ENCODE measurements at regions not wholly inside any gene's neighbourhood (a gene's known extent, or its start where the extent isn't known, plus 50 kb on each side); places are given as distances from the start of the nearest gene placed in this dataset.
"Not testable (repeated sequence)": the region's sequence is repeated elsewhere in the genome, so short reads cannot be mapped to it uniquely, and the experiment has no call there.

DNA sequence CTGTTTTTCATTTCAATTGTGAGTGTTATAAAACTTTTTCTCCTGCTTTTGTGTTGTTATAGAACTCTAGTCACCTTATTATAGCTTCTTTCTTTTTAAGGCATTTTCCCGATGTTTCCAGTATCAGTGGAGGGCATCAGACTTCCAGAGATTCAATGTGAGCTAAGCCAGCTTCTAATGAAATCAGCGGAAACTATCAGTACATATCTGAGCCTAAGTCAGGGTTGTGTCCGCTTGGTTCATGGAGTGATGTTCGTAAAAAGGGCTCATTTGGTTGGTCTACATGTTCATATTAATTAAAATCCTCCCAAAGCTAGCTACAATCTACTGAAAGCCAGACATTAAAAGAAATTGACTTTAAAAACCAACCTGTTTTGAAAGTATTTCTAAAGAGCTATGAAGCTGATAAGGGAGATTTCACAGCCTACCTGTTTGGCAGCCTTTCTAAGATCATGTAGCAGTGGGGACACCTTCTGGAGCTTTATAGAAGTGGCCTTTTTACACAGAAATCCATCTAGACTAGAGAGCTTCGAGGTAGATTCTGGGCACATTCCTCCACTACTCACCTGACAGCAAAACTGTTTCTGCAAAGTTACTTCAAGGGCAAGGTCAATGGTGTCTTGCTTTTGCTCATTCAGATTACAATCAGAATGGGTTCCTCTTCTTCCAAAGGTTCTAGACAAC, 227.1 kb upstream of the NBPF12 start:
- H3K9me3 ChIP-seq (ENCODE audit: control insufficient read depth in 1 of 2, low read length in 2 of 2); H3K4me3 ChIP-seq (ENCODE audit: low read depth in 1 of 2, low read length in 2 of 2); H3K27ac ChIP-seq (ENCODE audit: low read length); H3K36me3 ChIP-seq (ENCODE audit: control insufficient read depth in 1 of 2, insufficient read depth in 2 of 2, low read length in 2 of 2); H3K27me3 ChIP-seq (ENCODE audit: low read depth, low read length); H3K4me1 ChIP-seq (ENCODE audit: control insufficient read depth in 1 of 2, insufficient read depth in 2 of 2, low read length in 2 of 2): not testable (repeated sequence)

DNA sequence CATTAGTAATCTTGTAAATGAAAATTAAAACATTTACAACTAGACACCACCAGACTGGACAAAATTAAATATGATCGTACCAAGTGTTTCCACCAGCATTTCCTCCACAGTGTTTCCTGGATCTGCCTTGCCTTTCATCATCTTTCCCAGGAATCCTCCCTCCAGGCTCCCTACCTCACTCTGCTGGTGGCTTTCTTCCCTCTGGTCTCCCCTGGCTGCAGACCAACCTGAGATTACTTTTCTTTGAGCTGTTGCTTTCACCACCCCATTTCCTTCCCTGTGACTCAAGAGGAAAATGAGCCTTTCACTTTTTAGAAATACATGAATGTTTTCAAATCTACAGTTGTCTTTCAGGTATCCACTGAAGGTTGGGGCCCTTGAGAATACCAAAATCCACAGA, 228.8 kb upstream of the NBPF12 start:
- not testable (repeated sequence) for H3K4me1 ChIP-seq (ENCODE audit: control insufficient read depth in 1 of 2, insufficient read depth in 2 of 2, low read length in 2 of 2); H3K4me3 ChIP-seq (ENCODE audit: low read depth in 1 of 2, low read length in 2 of 2); H3K27me3 ChIP-seq (ENCODE audit: low read depth, low read length); H3K9me3 ChIP-seq (ENCODE audit: control insufficient read depth in 1 of 2, low read length in 2 of 2); H3K27ac ChIP-seq (ENCODE audit: low read length); H3K36me3 ChIP-seq (ENCODE audit: control insufficient read depth in 1 of 2, insufficient read depth in 2 of 2, low read length in 2 of 2)

GRCh38 chr1:146704162-146704724, 233.9 kb upstream of the NBPF12 start:
- H3K9me3 ChIP-seq (ENCODE audit: control insufficient read depth in 1 of 2, low read length in 2 of 2); H3K36me3 ChIP-seq (ENCODE audit: control insufficient read depth in 1 of 2, insufficient read depth in 2 of 2, low read length in 2 of 2); H3K27me3 ChIP-seq (ENCODE audit: low read depth, low read length); H3K4me3 ChIP-seq (ENCODE audit: low read depth in 1 of 2, low read length in 2 of 2); H3K4me1 ChIP-seq (ENCODE audit: control insufficient read depth in 1 of 2, insufficient read depth in 2 of 2, low read length in 2 of 2); H3K27ac ChIP-seq (ENCODE audit: low read length): not testable (repeated sequence)

DNA sequence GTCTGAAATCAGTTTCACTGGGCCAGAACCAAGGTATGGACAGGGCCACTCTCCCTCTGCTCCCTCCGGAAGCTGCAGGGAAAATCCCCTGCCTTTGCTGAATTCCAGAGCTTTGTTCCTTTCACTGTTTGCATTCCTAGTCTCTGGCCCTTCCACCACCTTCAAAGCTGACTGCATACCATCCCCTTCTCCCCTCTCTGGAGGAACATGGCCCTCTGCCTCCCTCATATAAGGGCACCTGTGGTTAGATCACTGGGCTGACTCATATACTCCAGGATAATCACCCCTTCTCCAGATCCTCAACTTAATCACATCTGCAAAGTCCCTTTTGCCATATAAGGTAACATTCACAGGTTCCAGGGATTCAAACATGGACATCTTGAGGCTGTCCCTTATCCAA, 236.8 kb upstream of the NBPF12 start:
- not testable (repeated sequence) for H3K4me3 ChIP-seq (ENCODE audit: low read depth in 1 of 2, low read length in 2 of 2); H3K9me3 ChIP-seq (ENCODE audit: control insufficient read depth in 1 of 2, low read length in 2 of 2); H3K27me3 ChIP-seq (ENCODE audit: low read depth, low read length); H3K27ac ChIP-seq (ENCODE audit: low read length); H3K36me3 ChIP-seq (ENCODE audit: control insufficient read depth in 1 of 2, insufficient read depth in 2 of 2, low read length in 2 of 2); H3K4me1 ChIP-seq (ENCODE audit: control insufficient read depth in 1 of 2, insufficient read depth in 2 of 2, low read length in 2 of 2)

DNA sequence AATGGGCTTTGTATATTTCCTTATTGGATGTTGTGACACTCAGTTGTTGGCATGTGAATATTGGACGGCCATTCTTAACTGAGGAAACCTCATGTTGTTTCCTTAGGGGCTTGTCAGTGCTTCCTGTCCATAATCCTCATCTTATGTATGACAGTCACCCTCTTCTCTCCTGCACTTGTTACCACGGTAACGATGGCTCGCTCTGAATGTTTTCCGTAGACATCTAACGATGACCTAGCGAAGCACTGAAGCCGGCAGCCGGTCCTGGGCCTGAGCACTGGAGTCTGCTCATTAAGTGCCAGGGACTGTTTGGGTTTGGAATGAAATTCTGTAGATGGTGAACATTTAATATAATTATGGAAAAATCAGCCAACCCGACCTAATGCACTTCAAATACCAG, 242.7 kb upstream of the NBPF12 start:
- H3K4me3 ChIP-seq (ENCODE audit: low read depth in 1 of 2, low read length in 2 of 2); H3K36me3 ChIP-seq (ENCODE audit: control insufficient read depth in 1 of 2, insufficient read depth in 2 of 2, low read length in 2 of 2); H3K27me3 ChIP-seq (ENCODE audit: low read depth, low read length); H3K4me1 ChIP-seq (ENCODE audit: control insufficient read depth in 1 of 2, insufficient read depth in 2 of 2, low read length in 2 of 2); H3K27ac ChIP-seq (ENCODE audit: low read length); H3K9me3 ChIP-seq (ENCODE audit: control insufficient read depth in 1 of 2, low read length in 2 of 2): not testable (repeated sequence)

DNA sequence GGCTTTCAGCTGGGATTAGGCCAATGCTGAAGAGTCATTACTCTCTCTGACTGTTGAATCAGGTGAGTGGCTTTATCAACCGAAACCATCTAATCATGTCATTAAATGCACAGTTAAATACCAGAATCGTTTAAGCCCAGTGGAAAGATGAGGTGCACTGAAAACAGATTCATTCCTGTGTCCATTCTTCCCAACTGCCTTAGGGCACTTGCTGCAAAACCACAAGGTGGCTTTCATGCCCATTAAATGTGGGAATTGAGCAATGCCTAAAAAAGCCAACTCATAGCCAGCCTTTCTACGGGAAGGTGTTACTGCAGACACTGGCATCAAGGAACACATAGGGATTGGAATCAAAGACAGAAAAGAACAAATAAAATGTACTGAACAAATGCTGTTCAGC, 246.3 kb upstream of the NBPF12 start:
- not testable (repeated sequence) for H3K4me1 ChIP-seq (ENCODE audit: control insufficient read depth in 1 of 2, insufficient read depth in 2 of 2, low read length in 2 of 2); H3K4me3 ChIP-seq (ENCODE audit: low read depth in 1 of 2, low read length in 2 of 2); H3K27me3 ChIP-seq (ENCODE audit: low read depth, low read length); H3K9me3 ChIP-seq (ENCODE audit: control insufficient read depth in 1 of 2, low read length in 2 of 2); H3K36me3 ChIP-seq (ENCODE audit: control insufficient read depth in 1 of 2, insufficient read depth in 2 of 2, low read length in 2 of 2); H3K27ac ChIP-seq (ENCODE audit: low read length)

GRCh38 chr1:146688893-146689292, 249.2 kb upstream of the NBPF12 start:
- H3K4me3 ChIP-seq (ENCODE audit: low read depth in 1 of 2, low read length in 2 of 2); H3K27ac ChIP-seq (ENCODE audit: low read length); H3K36me3 ChIP-seq (ENCODE audit: control insufficient read depth in 1 of 2, insufficient read depth in 2 of 2, low read length in 2 of 2); H3K9me3 ChIP-seq (ENCODE audit: control insufficient read depth in 1 of 2, low read length in 2 of 2); H3K27me3 ChIP-seq (ENCODE audit: low read depth, low read length); H3K4me1 ChIP-seq (ENCODE audit: control insufficient read depth in 1 of 2, insufficient read depth in 2 of 2, low read length in 2 of 2): not testable (repeated sequence)

GRCh38 chr1:146686777-146687366, 251.3 kb upstream of the NBPF12 start:
- H3K27ac ChIP-seq (ENCODE audit: low read length), result not testable (repeated sequence)

DNA sequence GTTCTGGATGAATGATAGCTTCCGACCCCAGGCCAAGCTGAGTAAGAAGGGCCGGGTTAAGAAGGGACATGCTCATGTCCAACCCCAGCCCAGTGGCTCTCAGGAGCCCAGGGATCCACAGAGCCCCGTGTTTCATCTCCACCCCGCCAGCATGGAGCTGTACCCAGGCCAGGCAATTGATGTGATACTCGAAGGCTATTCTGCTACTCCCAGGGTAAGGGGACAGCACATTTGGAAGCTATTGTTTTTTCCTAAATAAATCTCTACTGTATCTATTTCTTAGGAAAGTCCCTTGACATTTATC, 255.0 kb upstream of the NBPF12 start:
- not testable (repeated sequence) for H3K27ac ChIP-seq (ENCODE audit: low read length); H3K27me3 ChIP-seq (ENCODE audit: low read depth, low read length); H3K4me1 ChIP-seq (ENCODE audit: control insufficient read depth in 1 of 2, insufficient read depth in 2 of 2, low read length in 2 of 2); H3K9me3 ChIP-seq (ENCODE audit: control insufficient read depth in 1 of 2, low read length in 2 of 2); H3K36me3 ChIP-seq (ENCODE audit: control insufficient read depth in 1 of 2, insufficient read depth in 2 of 2, low read length in 2 of 2); H3K4me3 ChIP-seq (ENCODE audit: low read depth in 1 of 2, low read length in 2 of 2)

More at GRCh38 chr1:146686777-146687366, 251.3 kb upstream of the NBPF12 start:
- H3K4me3 ChIP-seq (ENCODE audit: low read depth in 1 of 2, low read length in 2 of 2); H3K27me3 ChIP-seq (ENCODE audit: low read depth, low read length); H3K36me3 ChIP-seq (ENCODE audit: control insufficient read depth in 1 of 2, insufficient read depth in 2 of 2, low read length in 2 of 2); H3K9me3 ChIP-seq (ENCODE audit: control insufficient read depth in 1 of 2, low read length in 2 of 2); H3K4me1 ChIP-seq (ENCODE audit: control insufficient read depth in 1 of 2, insufficient read depth in 2 of 2, low read length in 2 of 2): not testable (repeated sequence)

- H3K27ac ChIP-seq (ENCODE audit: low read length); H3K4me1 ChIP-seq (ENCODE audit: control insufficient read depth in 1 of 2, insufficient read depth in 2 of 2, low read length in 2 of 2); H3K36me3 ChIP-seq (ENCODE audit: control insufficient read depth in 1 of 2, insufficient read depth in 2 of 2, low read length in 2 of 2); H3K4me3 ChIP-seq (ENCODE audit: low read depth in 1 of 2, low read length in 2 of 2); H3K27me3 ChIP-seq (ENCODE audit: low read depth, low read length); H3K9me3 ChIP-seq (ENCODE audit: control insufficient read depth in 1 of 2, low read length in 2 of 2): not testable (repeated sequence)
These were observed 255.6 kb upstream of the NBPF12 start for GRCh38 chr1:146682227-146683125.

DNA sequence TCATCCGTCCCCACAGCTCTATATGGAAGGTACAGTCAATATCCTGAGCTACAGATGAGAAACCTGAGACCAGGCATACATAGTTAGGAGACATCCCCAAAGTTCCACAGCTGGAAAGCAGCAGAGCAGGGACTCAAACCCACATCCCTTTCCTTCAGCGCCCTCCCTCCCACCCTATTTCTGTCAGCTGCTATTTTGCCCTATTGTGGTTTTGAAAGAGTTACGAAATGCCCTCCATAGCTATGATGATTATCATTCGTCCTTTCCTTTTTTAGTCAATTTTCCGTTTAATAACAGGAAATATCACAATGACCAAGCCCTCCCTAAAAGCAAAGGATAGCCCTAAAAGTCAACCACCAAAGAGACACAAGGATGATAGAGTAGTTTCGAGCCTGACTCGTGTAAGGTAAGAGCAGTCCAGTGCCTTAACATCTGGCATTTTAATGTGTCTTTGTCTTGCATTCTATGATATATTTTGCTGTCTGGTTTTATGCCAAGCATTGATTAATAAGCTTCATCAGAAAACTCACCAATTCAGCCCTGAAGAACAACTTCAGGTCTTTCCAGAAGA, 264.3 kb upstream of the NBPF12 start:
- not testable (repeated sequence) for H3K9me3 ChIP-seq (ENCODE audit: control insufficient read depth in 1 of 2, low read length in 2 of 2); H3K36me3 ChIP-seq (ENCODE audit: control insufficient read depth in 1 of 2, insufficient read depth in 2 of 2, low read length in 2 of 2); H3K4me1 ChIP-seq (ENCODE audit: control insufficient read depth in 1 of 2, insufficient read depth in 2 of 2, low read length in 2 of 2); H3K27me3 ChIP-seq (ENCODE audit: low read depth, low read length); H3K27ac ChIP-seq (ENCODE audit: low read length); H3K4me3 ChIP-seq (ENCODE audit: low read depth in 1 of 2, low read length in 2 of 2)

Data from muscle layer of duodenum (tissue), 2 donors.